HepG2 (cell line): ENCODE measurements at regions not wholly inside any gene's neighbourhood (a gene's known extent, or its start where the extent isn't known, plus 50 kb on each side); places are given as distances from the start of the nearest gene placed in this dataset.

Experiments used
- ATAC-seq: fragments of 200-7000 bp; cut with Tn5 transposase; 3 replicates; pipeline ENCODE4 v1.9.1; 2020; ENCODE audit warnings: mild to moderate bottlenecking, moderate library complexity
- BruUV-seq: library from RNA; stranded (reverse); fragments of 400-500 nt; replicated peaks from 2 replicates; lab custom pipeline; 2021; lab: Mats Ljungman, UMichigan
- CTCF ChIA-PET: fragments of 300-600 bp; formaldehyde crosslinking; extraction: SDS; loops from one replicate; lab custom pipeline; 2021; ENCODE audit warnings: low total read pairs, inconsistent platforms, low intra/inter-chr PET ratio; lab: Yijun Ruan, JAX
- POLR2A ChIA-PET: fragments of 350-600 bp; sonication (Branson Sonifier 250); formaldehyde crosslinking; loops from one replicate; lab custom pipeline; 2020; ENCODE audit warnings: antibody characterized with exemption, inconsistent platforms; lab: Yijun Ruan, JAX
- DNase-seq: peaks from one replicate; pipeline ENCODE4 v3.0.0-alpha.2; 2015; ENCODE audit warnings: low spot score
- FAIRE-seq: peaks from 3 replicates; lab custom pipeline; 2011; peaks lifted over from hg19 to GRCh38; lab: Jason Lieb, UNC
- H2AFZ ChIP-seq: one replicate; pipeline ENCODE4 v1.6.1; 2011; ENCODE audit warnings: low read length, inconsistent platforms
- H3K27ac ChIP-seq: fragments of 300-600 bp; 3 replicates; pipeline ENCODE4 v1.8.0; 2011; ENCODE audit warnings: mixed run types, mild to moderate bottlenecking, mixed read lengths, low read length, inconsistent platforms; ENCODE audit not compliant: insufficient read depth; ENCODE audit errors: extremely low read length
- H3K27me3 ChIP-seq, 2 experiments: fragments of 200-600 bp in 1 of 2; 2 replicates in 1 of 2; 3 replicates in 1 of 2; pipeline versions ENCODE4 v1.6.0 to v1.8.0; 2011; ENCODE audit warnings: low read length in 2 of 2, mild to moderate bottlenecking in 2 of 2, moderate library complexity in 2 of 2, inconsistent platforms in 1 of 2; ENCODE audit not compliant: insufficient read depth in 2 of 2, control insufficient read depth in 1 of 2
- H3K36me3 ChIP-seq, 2 experiments: fragments of 200-600 bp in 1 of 2; replicated peaks in 1 of 2; 2 replicates in 1 of 2; 3 replicates in 1 of 2; pipeline versions ENCODE4 v1.5.1 to v1.8.0; 2011; ENCODE audit warnings: low read length in 2 of 2, inconsistent platforms in 1 of 2; ENCODE audit not compliant: insufficient read depth in 2 of 2, control insufficient read depth in 1 of 2
- H3K4me1 ChIP-seq: 2 replicates; pipeline ENCODE4 v1.5.1; 2012; ENCODE audit warnings: low read length, inconsistent platforms; ENCODE audit not compliant: insufficient read depth
- H3K4me2 ChIP-seq: 2 replicates; pipeline ENCODE4 v1.6.0; 2011; ENCODE audit warnings: low read depth, low read length, inconsistent platforms
- H3K4me3 ChIP-seq, 3 experiments: fragments of 200-600 bp in 1 of 3; sonication (generic), shearing (Covaris generic) in 1 of 3; replicated peaks in 1 of 3; 2 replicates each; pipeline ENCODE4 v1.5.1; 2011 to 2016; ENCODE audit warnings: low read length in 3 of 3, inconsistent platforms in 2 of 3, low read depth in 2 of 3, mild to moderate bottlenecking in 2 of 3, control low read depth in 1 of 3, mixed read lengths in 1 of 3; ENCODE audit not compliant: insufficient read depth in 1 of 3
- H3K79me2 ChIP-seq: one replicate; pipeline ENCODE4 v1.6.1; 2011; ENCODE audit warnings: low read length, inconsistent platforms; ENCODE audit not compliant: insufficient read depth
- H3K9ac ChIP-seq: 2 replicates; pipeline ENCODE4 v1.6.0; 2011; ENCODE audit warnings: mild to moderate bottlenecking, low read depth, low read length, inconsistent platforms; ENCODE audit not compliant: insufficient read depth
- H3K9me3 ChIP-seq: 2 replicates; pipeline ENCODE4 v1.5.1; 2012; ENCODE audit warnings: mild to moderate bottlenecking, low read length
- H4K20me1 ChIP-seq: 2 replicates; pipeline ENCODE4 v1.6.0; 2011; ENCODE audit warnings: inconsistent platforms, mild to moderate bottlenecking, low read length, moderate library complexity; ENCODE audit not compliant: insufficient read depth
- CAMTA2 ChIP-seq: sonication (generic); formaldehyde crosslinking; IDR thresholded peaks from 2 replicates; pipeline ENCODE4 v1.4.0; 2020; ENCODE audit warnings: mild to moderate bottlenecking, missing genetic modification reagents, borderline replicate concordance
- HHEX ChIP-seq: IDR thresholded peaks from 2 replicates; pipeline ENCODE4 v1.6.1; 2016; ENCODE audit warnings: control low read depth
- MEF2D ChIP-seq: sonication (generic); formaldehyde crosslinking; IDR thresholded peaks from 2 replicates; pipeline ENCODE4 v1.5.1; 2020; ENCODE audit warnings: mild to moderate bottlenecking, missing genetic modification reagents
- MTERF4 ChIP-seq: sonication (generic); formaldehyde crosslinking; IDR thresholded peaks from 2 replicates; pipeline ENCODE4 v1.8.0; 2023; ENCODE audit warnings: mild to moderate bottlenecking, missing genetic modification reagents
- NFIC ChIP-seq: IDR thresholded peaks from 2 replicates; pipeline ENCODE4 v1.6.1; 2012; ENCODE audit warnings: mild to moderate bottlenecking, low read length, inconsistent platforms
- NR2F1 ChIP-seq, 2 experiments: fragments of 450-650 bp in 1 of 2; formaldehyde crosslinking in 1 of 2; IDR thresholded peaks; 2 replicates each; pipeline versions ENCODE4 v1.5.0 to v1.6.1; 2016 to 2020; ENCODE audit warnings: mild to moderate bottlenecking in 1 of 2, missing compliant biosample characterization in 1 of 2, missing genetic modification reagents in 1 of 2, moderate library complexity in 1 of 2
- PCBP2 ChIP-seq: fragments of 200-400 bp; formaldehyde crosslinking; optimal IDR thresholded peaks from 2 replicates; pipeline ENCODE3; 2018; ENCODE audit warnings: low read length, low read depth; ENCODE audit not compliant: poor library complexity, severe bottlenecking
- TFDP2 ChIP-seq: sonication (generic); formaldehyde crosslinking; IDR thresholded peaks from 2 replicates; pipeline ENCODE4 v1.4.0; 2020; ENCODE audit warnings: missing genetic modification reagents
- THAP7 ChIP-seq: sonication (generic); formaldehyde crosslinking; IDR thresholded peaks from 2 replicates; pipeline ENCODE4 v1.8.1; 2023; ENCODE audit warnings: mild to moderate bottlenecking, missing genetic modification reagents
- ZNF263 ChIP-seq: sonication (generic); formaldehyde crosslinking; IDR thresholded peaks from 2 replicates; pipeline ENCODE4 v1.4.0; 2020; ENCODE audit warnings: missing genetic modification reagents
- ZNF350 ChIP-seq: sonication (generic); formaldehyde crosslinking; IDR thresholded peaks from 2 replicates; pipeline ENCODE4 v1.4.0; 2020; ENCODE audit warnings: mild to moderate bottlenecking, low read depth, missing genetic modification reagents, borderline replicate concordance
- ZNF839 ChIP-seq: sonication (generic); formaldehyde crosslinking; IDR thresholded peaks from 2 replicates; pipeline ENCODE4 v1.4.0; 2020; ENCODE audit warnings: missing genetic modification reagents, mild to moderate bottlenecking, borderline replicate concordance
- WGBS: methylation state at CpG from one replicate; pipeline ENCODE4 v1.1.6; 2017; ENCODE audit warnings: low lambda C conversion rate; 5-methylcytosine and 5-hydroxymethylcytosine counted together
- in situ Hi-C: cut with HindIII; loops from 2 replicates; pipeline ENCODE4 v1.10.0; 2017; ENCODE audit warnings: low pct_unique_long_range_greater_than_20kb; ENCODE audit not compliant: extremely low pct_ligation_motif_present
- intact Hi-C: fragments of 100-400 bp; cut with micrococcal nuclease; formaldehyde crosslinking; loops from one replicate; pipeline ENCODE4 v1.10.0; 2022; ENCODE audit not compliant: unreplicated experiment
- small RNA-seq, 3 experiments: library from RNA; depleted of rRNA; stranded (forward); fragments of <200 nt; gene quantifications; one replicate each; pipeline ENCODE3, GENCODE V24; 2012; ENCODE audit warnings: low read depth in 2 of 3, low replicate concordance in 1 of 3; ENCODE audit not compliant: insufficient read length in 3 of 3, insufficient read depth in 2 of 3

- POLR2A ChIA-PET = no interaction called here
- Histone ChIP-seq H2AFZ (no peak overlapping the region), H3K27me3 (peaks cover 0 to 4% of the 10 kb centered on the region in 2 experiments; a peak in 1 of 5 replicates), H3K4me3 (no peak overlapping the region), H4K20me1 (no peaks in the 10 kb centered on the region), H3K79me2 (no peaks in the 10 kb centered on the region), H3K9ac (no peak overlapping the region), H3K36me3 (no peaks in the 10 kb centered on the region), H3K4me1 (peaks cover 17% of the 10 kb centered on the region), H3K4me2 (no peak overlapping the region), H3K9me3 (no peaks in the 10 kb centered on the region), H3K27ac (no peak overlapping the region)
- 3% methylated on average over 1 of the region's 1 CpG for WGBS
- intact Hi-C loops (no loop called here), in situ Hi-C loops (no loop called here)
- CTCF ChIA-PET = no interaction called here
- ATAC-seq (no peak), DNase-seq (no peak), FAIRE-seq (no peak)
- TF ChIP-seq CAMTA2 (CRISPR knock-in tag) (no peak), ZNF263 (CRISPR knock-in tag) (no peak), TFDP2 (CRISPR knock-in tag) (no peak), NFIC (no peak), THAP7 (no peak), MTERF4 (CRISPR knock-in tag) (no peak), MEF2D (CRISPR knock-in tag) (no peak), ZNF350 (CRISPR knock-in tag) (no peak), NR2F1 (CRISPR knock-in tag; IDR thresholded peaks at IDR 0.05) (no peak), PCBP2 (no peak), HHEX (no peak), ZNF839 (CRISPR knock-in tag) (no peak)
- no TSS peak for BruUV-seq
These were observed 52.4 kb upstream of the EEPD1 start for GRCh38 chr7:36100634-36101033.

Small RNAs in the stretch of these regions (small RNA-seq; reads per million reads assigned to genes)
- 0 reads per million in 3 experiments for gene RNU6-1085P
